ENCODE measurements at regions not wholly inside any gene's neighbourhood (a gene's known extent, or its start where the extent isn't known, plus 50 kb on each side); places are given as distances from the start of the nearest gene placed in this dataset.

DNA sequence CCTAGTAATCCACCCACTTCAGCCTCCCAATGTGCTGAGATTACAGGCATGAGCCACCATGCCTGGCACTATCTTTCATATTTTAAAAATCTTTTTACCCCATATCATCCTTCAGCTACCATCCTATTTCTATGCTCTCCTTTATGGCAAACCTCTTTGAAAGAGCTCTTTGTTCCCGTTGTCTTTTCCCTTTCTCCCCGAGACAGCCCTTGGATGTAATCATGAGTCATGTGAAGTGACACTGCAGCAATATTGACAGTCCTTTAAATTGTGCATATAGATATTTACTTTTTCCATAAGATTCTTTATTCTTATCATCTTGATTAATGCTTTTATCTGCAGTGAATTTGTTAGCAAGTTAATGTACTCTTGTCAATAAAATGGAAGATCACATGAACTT, 286.6 kb downstream of the ANKRD7 start:
- H3K27me3 ChIP-seq: no peaks in the 10 kb centered on the region
- TF ChIP-seq POLR2A (IDR thresholded peaks at IDR 0.05) (no peak), POLR2AphosphoS5 (IDR thresholded peaks at IDR 0.05; ENCODE audit: insufficient read depth in 1 of 2, low read depth in 1 of 2) (no peak), CTCF (IDR thresholded peaks at IDR 0.05) (no peak)
- H3K4me1 ChIP-seq: no peaks in the 10 kb centered on the region
- DNase-seq (ENCODE audit: extremely low spot score in 2 of 2): no peak
- no peaks in the 10 kb centered on the region for H3K36me3 ChIP-seq
- H3K9me3 ChIP-seq: no peaks in the 10 kb centered on the region
- H3K4me3 ChIP-seq: no peak overlapping the region
- no peak overlapping the region for H3K27ac ChIP-seq
- intact Hi-C loops (cut with DNase I): no loop called here

DNA sequence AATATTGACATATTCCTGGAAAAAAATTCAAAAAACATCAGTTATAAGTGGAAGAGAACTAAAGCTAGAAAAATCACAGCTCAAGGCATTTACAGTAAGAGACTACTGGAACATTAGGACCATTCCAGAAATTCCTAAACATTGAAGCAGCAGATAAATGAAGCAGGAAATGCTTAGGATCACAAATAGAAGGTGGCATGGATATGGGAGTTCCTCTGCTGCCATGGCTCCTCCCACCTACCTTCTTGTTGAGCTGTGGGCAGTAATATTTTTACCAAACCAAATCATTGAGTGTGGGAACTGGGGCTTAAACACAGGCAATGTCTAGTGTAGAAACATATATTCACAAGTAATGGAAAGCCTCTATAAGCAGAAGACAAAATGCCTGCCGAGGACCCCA, 292.8 kb downstream of the ANKRD7 start:
- no peak for DNase-seq (ENCODE audit: extremely low spot score in 2 of 2)
- no peak for TF ChIP-seq POLR2A (IDR thresholded peaks at IDR 0.05)
- TF ChIP-seq POLR2AphosphoS5 (IDR thresholded peaks at IDR 0.05; ENCODE audit: insufficient read depth in 1 of 2, low read depth in 1 of 2): no peak
- no peak for TF ChIP-seq CTCF (IDR thresholded peaks at IDR 0.05)
- Histone ChIP-seq H3K9me3 (no peaks in the 10 kb centered on the region), H3K4me1 (no peaks in the 10 kb centered on the region), H3K27ac (no peak overlapping the region), H3K36me3 (no peaks in the 10 kb centered on the region), H3K27me3 (no peaks in the 10 kb centered on the region), H3K4me3 (no peak overlapping the region)
- intact Hi-C loops (cut with DNase I): no loop called here

DNA sequence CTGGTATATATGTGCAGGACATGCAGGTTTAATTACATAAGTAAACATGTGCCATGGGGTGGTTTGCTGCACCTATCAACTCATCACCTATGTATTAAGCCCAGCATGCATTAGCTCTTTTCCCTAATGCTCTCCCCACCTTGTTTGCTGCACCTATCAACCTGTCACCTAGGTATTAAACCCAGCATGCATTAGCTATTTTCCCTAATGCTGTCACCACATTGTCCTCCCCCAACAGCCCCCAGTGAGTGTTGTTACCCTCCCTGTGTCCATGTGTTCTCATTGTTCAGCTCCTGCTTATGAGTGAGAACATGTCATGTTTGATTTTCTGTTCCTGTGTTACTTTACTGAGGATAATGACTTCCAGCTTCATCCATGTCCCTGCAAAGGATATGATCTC, 300.5 kb downstream of the ANKRD7 start:
- no peak overlapping the region for H3K4me3 ChIP-seq
- intact Hi-C loops (cut with DNase I): no loop called here
- no peak for DNase-seq (ENCODE audit: extremely low spot score in 2 of 2)
- no peaks in the 10 kb centered on the region for H3K4me1 ChIP-seq
- H3K27me3 ChIP-seq: no peaks in the 10 kb centered on the region
- TF ChIP-seq POLR2AphosphoS5 (IDR thresholded peaks at IDR 0.05; ENCODE audit: insufficient read depth in 1 of 2, low read depth in 1 of 2) (no peak), CTCF (IDR thresholded peaks at IDR 0.05) (no peak), POLR2A (IDR thresholded peaks at IDR 0.05) (no peak)
- H3K9me3 ChIP-seq: no peaks in the 10 kb centered on the region
- H3K27ac ChIP-seq: no peak overlapping the region
- no peaks in the 10 kb centered on the region for H3K36me3 ChIP-seq

DNA sequence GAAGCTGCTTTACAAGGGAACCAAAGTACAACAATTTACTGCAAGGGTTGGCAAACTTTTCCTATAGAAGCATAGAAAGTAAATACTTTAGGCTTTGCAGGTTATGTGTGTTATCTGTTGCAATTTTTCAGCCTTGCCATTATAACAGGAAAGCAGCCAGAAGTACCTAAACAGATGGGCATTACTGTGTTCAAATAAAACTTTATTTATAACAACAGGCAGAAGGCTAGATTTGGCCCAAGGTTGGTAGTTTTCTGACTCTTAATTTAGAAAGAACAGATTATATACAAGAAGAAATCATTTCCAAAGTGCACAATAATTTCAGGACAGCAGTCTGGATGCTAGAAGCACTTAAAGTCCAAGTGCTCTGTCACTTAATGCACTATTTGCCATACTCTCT, 307.1 kb downstream of the ANKRD7 start:
- intact Hi-C loops (cut with DNase I): no loop called here
- no peaks in the 10 kb centered on the region for H3K36me3 ChIP-seq

GRCh38 chr7:118559207-118559606, 334.7 kb downstream of the ANKRD7 start:
- Histone ChIP-seq H3K27me3 (no peaks in the 10 kb centered on the region), H3K9me3 (no peaks in the 10 kb centered on the region), H3K36me3 (no peaks in the 10 kb centered on the region), H3K4me1 (no peaks in the 10 kb centered on the region), H3K4me3 (no peak overlapping the region), H3K27ac (no peak overlapping the region)
- TF ChIP-seq CTCF (IDR thresholded peaks at IDR 0.05): no peak
- TF ChIP-seq POLR2A (IDR thresholded peaks at IDR 0.05): no peak
- TF ChIP-seq POLR2AphosphoS5 (IDR thresholded peaks at IDR 0.05; ENCODE audit: insufficient read depth in 1 of 2, low read depth in 1 of 2): no peak
- intact Hi-C loops (cut with DNase I): no loop called here
- no peak for DNase-seq (ENCODE audit: extremely low spot score in 2 of 2)

More for the DNA sequence above, 307.1 kb downstream of the ANKRD7 start:
- Histone ChIP-seq H3K9me3 (no peaks in the 10 kb centered on the region), H3K27me3 (no peaks in the 10 kb centered on the region), H3K4me3 (no peak overlapping the region), H3K27ac (no peak overlapping the region), H3K4me1 (no peaks in the 10 kb centered on the region)
- DNase-seq (ENCODE audit: extremely low spot score in 2 of 2): no peak
- TF ChIP-seq CTCF (IDR thresholded peaks at IDR 0.05): no peak
- no peak for TF ChIP-seq POLR2AphosphoS5 (IDR thresholded peaks at IDR 0.05; ENCODE audit: insufficient read depth in 1 of 2, low read depth in 1 of 2)
- TF ChIP-seq POLR2A (IDR thresholded peaks at IDR 0.05): no peak

All from vagina (tissue), 2 donors.